SK-N-SH treated with all-trans-retinoic acid at 6 μM for 48 hours (cell line): ENCODE measurements at regions not wholly inside any gene's neighbourhood (a gene's known extent, or its start where the extent isn't known, plus 50 kb on each side); places are given as distances from the start of the nearest gene placed in this dataset.
"Not testable (repeated sequence)": the region's sequence is repeated elsewhere in the genome, so short reads cannot be mapped to it uniquely, and the experiment has no call there.

Source experiments
- ATAC-seq: fragments of 200-7000 bp; cut with Tn5 transposase; 3 replicates; pipeline ENCODE4 v1.9.1; 2020; ENCODE audit warnings: mild to moderate bottlenecking, moderate library complexity
- BACH2 ChIP-seq: fragments of 250-450 bp; sonication (Bioruptor Pico); IDR thresholded peaks from 2 replicates; pipeline ENCODE4 v1.9.0; 2021; ENCODE audit warnings: mild to moderate bottlenecking, borderline replicate concordance
- CREB5 ChIP-seq: fragments of 250-450 bp; sonication (Bioruptor Pico); IDR thresholded peaks from 2 replicates; pipeline ENCODE4 v1.5.1; 2020; ENCODE audit warnings: low read depth, mild to moderate bottlenecking, moderate library complexity
- CSDC2 ChIP-seq: fragments of 250-450 bp; sonication (Bioruptor Pico); IDR thresholded peaks from 2 replicates; pipeline ENCODE4 v1.5.0; 2020; ENCODE audit warnings: mild to moderate bottlenecking, moderate library complexity
- CSRNP3 ChIP-seq: fragments of 250-450 bp; sonication (Bioruptor Pico); IDR thresholded peaks from 2 replicates; pipeline ENCODE4 v1.5.1; 2021; ENCODE audit warnings: mild to moderate bottlenecking, moderate library complexity
- GLIS3 ChIP-seq: fragments of 250-450 bp; sonication (Bioruptor Pico); IDR thresholded peaks from 2 replicates; pipeline ENCODE4 v1.5.0; 2020; ENCODE audit warnings: mild to moderate bottlenecking, moderate library complexity
- ISL1 ChIP-seq: fragments of 250-450 bp; sonication (Bioruptor Pico); IDR thresholded peaks from 2 replicates; pipeline ENCODE4 v2.1.2; 2022; ENCODE audit warnings: mild to moderate bottlenecking, moderate library complexity
- OSR1 ChIP-seq: fragments of 250-450 bp; sonication (Bioruptor Pico); IDR thresholded peaks from 2 replicates; pipeline ENCODE4 v1.8.0; 2022; ENCODE audit warnings: moderate library complexity, mild to moderate bottlenecking, inconsistent platforms
- PATZ1 ChIP-seq: fragments of 250-450 bp; sonication (Bioruptor Pico); IDR thresholded peaks from 2 replicates; pipeline ENCODE4 v1.8.0; 2020; ENCODE audit warnings: mild to moderate bottlenecking, moderate library complexity, borderline replicate concordance
- RARB ChIP-seq: fragments of 250-450 bp; sonication (Bioruptor Pico); IDR thresholded peaks from 2 replicates; pipeline ENCODE4 v1.8.0; 2021; ENCODE audit warnings: mild to moderate bottlenecking, moderate library complexity
- SNAI2 ChIP-seq: fragments of 250-450 bp; sonication (Bioruptor Pico); IDR thresholded peaks from 2 replicates; pipeline ENCODE4 v1.5.0; 2020; ENCODE audit warnings: mild to moderate bottlenecking, moderate library complexity
- TCF4 ChIP-seq: fragments of 250-450 bp; sonication (Bioruptor Pico); IDR thresholded peaks from 2 replicates; pipeline ENCODE4 v1.8.0; 2021; ENCODE audit warnings: mild to moderate bottlenecking, moderate library complexity, borderline replicate concordance
- TOX ChIP-seq: fragments of 250-450 bp; sonication (Bioruptor Pico); IDR thresholded peaks from 2 replicates; pipeline ENCODE4 v1.8.0; 2021; ENCODE audit warnings: mild to moderate bottlenecking, moderate library complexity, borderline replicate concordance
- TSHZ2 ChIP-seq: fragments of 250-450 bp; sonication (Bioruptor Pico); IDR thresholded peaks from 2 replicates; pipeline ENCODE4 v1.5.0; 2020; ENCODE audit warnings: mild to moderate bottlenecking, moderate library complexity
- ZC3H10 ChIP-seq: fragments of 250-450 bp; sonication (Bioruptor Pico); IDR thresholded peaks from 2 replicates; pipeline ENCODE4 v1.5.1; 2021; ENCODE audit warnings: mild to moderate bottlenecking, moderate library complexity
- ZFP3 ChIP-seq: fragments of 250-450 bp; sonication (Bioruptor Pico); IDR thresholded peaks from 2 replicates; pipeline ENCODE4 v1.5.0; 2020; ENCODE audit warnings: mild to moderate bottlenecking, moderate library complexity
- ZFP30 ChIP-seq: fragments of 450-650 bp; formaldehyde crosslinking; IDR thresholded peaks from 2 replicates; pipeline ENCODE4 v1.5.0; 2022; ENCODE audit warnings: mild to moderate bottlenecking, moderate library complexity
- ZNF565 ChIP-seq: fragments of 450-650 bp; formaldehyde crosslinking; conservative IDR thresholded peaks from 2 replicates; pipeline ENCODE4 v1.5.0; 2020; ENCODE audit warnings: low read depth, mild to moderate bottlenecking, moderate library complexity
- ZNF70 ChIP-seq: fragments of 450-650 bp; formaldehyde crosslinking; IDR thresholded peaks from 2 replicates; pipeline ENCODE4 v1.5.0; 2020; ENCODE audit warnings: mild to moderate bottlenecking, moderate library complexity
- ZNF8 ChIP-seq: fragments of 450-650 bp; formaldehyde crosslinking; IDR thresholded peaks from 2 replicates; pipeline ENCODE4 v1.5.0; 2020; ENCODE audit warnings: mild to moderate bottlenecking, moderate library complexity
- TF ChIP-seq, protein P1 (sequence below): fragments of 250-450 bp; sonication (Bioruptor Pico); IDR thresholded peaks from 2 replicates; pipeline ENCODE4 v1.8.0; 2021; ENCODE audit warnings: low read depth, mild to moderate bottlenecking, moderate library complexity, borderline replicate concordance

DNA sequence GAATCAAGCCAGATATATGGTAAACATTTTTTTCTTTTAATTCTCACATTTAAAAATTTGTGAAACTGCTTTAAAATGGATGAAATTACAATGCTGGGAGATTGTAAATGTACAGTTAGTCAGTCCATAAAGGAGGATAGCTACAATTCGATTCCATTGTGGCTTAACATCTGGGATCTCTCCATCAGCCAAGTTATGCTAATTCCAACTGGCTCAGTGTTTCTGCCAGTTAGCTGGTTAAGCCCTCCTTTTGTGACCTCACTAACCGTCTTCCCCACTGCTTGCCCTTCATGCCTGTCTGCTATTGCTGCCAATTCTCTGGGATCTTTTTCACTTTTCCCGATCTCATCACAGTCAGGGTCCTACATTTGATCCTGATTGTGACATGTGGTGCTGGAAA, 1347.6 kb downstream of the CDH11 start (continued):
- TF ChIP-seq CSRNP3 (CRISPR knock-in tag) (no peak), RARB (CRISPR knock-in tag) (no peak)
- TF ChIP-seq, all 23 proteins: peak for 0

- ATAC-seq = no peak
- no peak for TF ChIP-seq BACH2 (CRISPR knock-in tag)
- TF ChIP-seq ZFP3 (CRISPR knock-in tag) = no peak
- TF ChIP-seq OSR1 (CRISPR knock-in tag) = no peak
- TF ChIP-seq ZNF565 = no peak
- TF ChIP-seq CSDC2 (CRISPR knock-in tag) = no peak
- no peak for TF ChIP-seq ZC3H10 (CRISPR knock-in tag)
- TF ChIP-seq TSHZ2 (CRISPR knock-in tag) = no peak
- no peak for TF ChIP-seq ZNF8 (CRISPR knock-in tag)
- TF ChIP-seq PATZ1 (CRISPR knock-in tag) = no peak
- TF ChIP-seq, protein P1, sequence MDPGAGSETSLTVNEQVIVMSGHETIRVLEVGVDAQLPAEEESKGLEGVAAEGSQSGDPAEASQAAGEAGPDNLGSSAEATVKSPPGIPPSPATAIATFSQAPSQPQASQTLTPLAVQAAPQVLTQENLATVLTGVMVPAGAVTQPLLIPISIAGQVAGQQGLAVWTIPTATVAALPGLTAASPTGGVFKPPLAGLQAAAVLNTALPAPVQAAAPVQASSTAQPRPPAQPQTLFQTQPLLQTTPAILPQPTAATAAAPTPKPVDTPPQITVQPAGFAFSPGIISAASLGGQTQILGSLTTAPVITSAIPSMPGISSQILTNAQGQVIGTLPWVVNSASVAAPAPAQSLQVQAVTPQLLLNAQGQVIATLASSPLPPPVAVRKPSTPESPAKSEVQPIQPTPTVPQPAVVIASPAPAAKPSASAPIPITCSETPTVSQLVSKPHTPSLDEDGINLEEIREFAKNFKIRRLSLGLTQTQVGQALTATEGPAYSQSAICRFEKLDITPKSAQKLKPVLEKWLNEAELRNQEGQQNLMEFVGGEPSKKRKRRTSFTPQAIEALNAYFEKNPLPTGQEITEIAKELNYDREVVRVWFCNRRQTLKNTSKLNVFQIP (CRISPR knock-in tag) = no peak
- TF ChIP-seq SNAI2 (CRISPR knock-in tag) = no peak
- no peak for TF ChIP-seq TCF4
- no peak for TF ChIP-seq ZFP30 (CRISPR knock-in tag)
- TF ChIP-seq CSRNP3 (CRISPR knock-in tag) = no peak
- no peak for TF ChIP-seq TOX (CRISPR knock-in tag)
- TF ChIP-seq ZNF70 (CRISPR knock-in tag) = no peak
- TF ChIP-seq ISL1 (CRISPR knock-in tag) = no peak
- no peak for TF ChIP-seq GLIS3 (CRISPR knock-in tag)
Observed at GRCh38 chr16:63769211-63769610, 1352.7 kb downstream of the CDH11 start.

DNA sequence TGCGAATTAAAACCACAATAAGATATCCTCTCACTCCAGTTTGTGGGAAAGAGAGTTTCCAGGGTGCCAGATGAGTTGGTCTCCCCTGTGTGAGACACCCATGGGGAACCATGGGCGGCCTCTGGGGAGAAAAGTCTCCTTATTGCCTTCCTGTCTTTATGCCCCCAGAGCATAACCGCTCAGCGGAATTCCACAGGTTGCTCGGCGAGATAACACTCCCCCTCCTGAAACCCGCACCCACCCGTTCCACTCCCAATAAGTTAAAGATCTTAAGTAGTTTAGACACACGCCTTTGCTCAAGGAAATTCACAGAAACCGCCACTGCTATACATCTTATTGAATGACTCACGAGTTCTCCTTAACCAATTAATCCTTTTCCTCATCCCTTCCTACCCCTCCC, 1361.6 kb downstream of the CDH11 start:
- ATAC-seq = not testable (repeated sequence)

GRCh38 chr16:63752347-63752746, 1369.5 kb downstream of the CDH11 start:
- peak; percentile 61; the same call in 2 of the 3 replicates for ATAC-seq
- TF ChIP-seq ZNF70 (CRISPR knock-in tag) = peak; percentile 19; the same call in 1 of the 2 replicates
- peak; percentile 54 for TF ChIP-seq ZNF8 (CRISPR knock-in tag)
- TF ChIP-seq CREB5 (CRISPR knock-in tag) = no peak
- no peak for TF ChIP-seq ZFP30 (CRISPR knock-in tag)
- TF ChIP-seq CSRNP3 (CRISPR knock-in tag) = peak; percentile 80; the same call in 1 of the 2 replicates
- TF ChIP-seq TSHZ2 (CRISPR knock-in tag) = peak; percentile 91
- TF ChIP-seq TCF4 = peak; percentile 98
- no peak for TF ChIP-seq RARB (CRISPR knock-in tag)
- TF ChIP-seq OSR1 (CRISPR knock-in tag) = no peak
- TF ChIP-seq TOX (CRISPR knock-in tag) = no peak
- TF ChIP-seq ISL1 (CRISPR knock-in tag) = peak; percentile 83
